ENCODE measurements at regions not wholly inside any gene's neighbourhood (a gene's known extent, or its start where the extent isn't known, plus 50 kb on each side); places are given as distances from the start of the nearest gene placed in this dataset.
A peak's percentile ranks its signal among the peaks of the same experiment; 100 is the strongest.
"Not testable (repeated sequence)": the region's sequence is repeated elsewhere in the genome, so short reads cannot be mapped to it uniquely, and the experiment has no call there.

DNA sequence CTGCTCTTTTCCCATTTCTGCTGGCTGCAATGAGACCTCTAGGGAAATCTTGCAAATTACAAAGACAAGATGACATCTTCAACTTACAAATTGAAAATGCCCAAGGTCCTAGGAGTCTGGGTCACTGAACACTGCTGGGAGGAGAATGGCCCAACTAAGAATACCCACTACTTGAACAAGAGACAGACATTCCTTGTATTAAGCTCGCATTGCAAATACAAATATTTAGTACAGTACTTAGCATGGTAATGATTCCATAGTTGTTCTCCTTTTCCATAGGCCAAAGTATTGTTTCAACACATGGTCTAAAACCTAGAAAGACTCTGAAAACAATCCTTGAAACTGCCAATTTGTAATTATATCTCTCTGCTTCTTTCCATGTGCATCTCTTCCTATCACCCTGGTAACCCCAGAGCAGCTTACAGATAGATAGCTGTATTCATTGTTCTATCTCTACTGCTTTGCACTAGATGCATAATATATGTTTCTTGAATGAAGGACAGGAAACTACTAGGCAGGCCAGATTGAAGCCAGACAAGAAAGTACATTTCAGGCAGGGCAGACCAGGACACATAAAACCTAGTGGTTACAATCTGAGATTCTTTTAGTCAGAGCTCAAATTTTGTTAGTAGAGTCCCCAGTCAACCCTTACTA lies 1545.7 kb upstream of the TENM4 start:
- DNase-seq = no peak

GRCh38 chr11:80980227-80980626 lies 1539.4 kb upstream of the TENM4 start:
- DNase-seq = no peak

GRCh38 chr11:80973786-80974185 lies 1533.0 kb upstream of the TENM4 start:
- no peak for DNase-seq

DNA sequence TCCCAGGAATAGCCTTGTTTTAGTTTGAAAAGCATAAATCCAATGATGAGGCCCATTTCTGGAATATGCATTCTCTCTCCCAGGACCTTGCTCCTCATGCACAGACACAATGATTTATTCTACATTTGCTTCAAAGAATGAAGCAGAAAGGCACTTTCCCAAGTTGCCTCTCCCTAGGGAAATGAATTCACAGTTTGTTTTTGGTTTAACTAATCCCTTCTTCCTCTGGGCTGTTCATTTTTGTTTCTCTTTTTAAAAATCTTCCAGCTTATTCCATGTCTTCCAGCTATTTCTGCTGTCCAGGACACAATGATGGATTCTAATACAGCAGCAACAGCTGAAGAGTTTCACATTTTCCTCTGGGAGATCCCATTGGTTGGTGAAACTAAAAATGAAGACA lies 1529.2 kb upstream of the TENM4 start:
- no peak for DNase-seq

DNA sequence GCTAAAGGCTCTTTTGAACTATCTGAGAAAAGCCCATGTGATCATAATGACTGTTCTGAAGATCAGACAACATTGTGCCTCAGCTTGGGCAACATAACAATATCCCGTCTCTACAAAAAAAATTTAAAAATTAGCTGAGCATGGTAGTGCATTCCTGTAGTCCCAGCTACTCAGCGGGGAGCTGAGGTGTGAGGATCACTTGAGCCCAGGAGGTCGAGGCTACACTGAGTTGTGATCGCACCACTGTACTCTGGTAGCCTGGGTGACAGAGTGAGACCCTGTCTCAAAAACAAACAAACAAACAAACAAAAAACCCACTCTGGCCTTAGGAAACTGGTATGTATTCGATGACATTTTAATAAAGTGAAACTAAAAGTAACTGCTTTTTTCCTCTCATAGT lies 1526.8 kb upstream of the TENM4 start:
- DNase-seq = no peak

- no peak for DNase-seq
Measured at GRCh38 chr11:80960381-80961029, 1519.7 kb upstream of the TENM4 start.

DNA sequence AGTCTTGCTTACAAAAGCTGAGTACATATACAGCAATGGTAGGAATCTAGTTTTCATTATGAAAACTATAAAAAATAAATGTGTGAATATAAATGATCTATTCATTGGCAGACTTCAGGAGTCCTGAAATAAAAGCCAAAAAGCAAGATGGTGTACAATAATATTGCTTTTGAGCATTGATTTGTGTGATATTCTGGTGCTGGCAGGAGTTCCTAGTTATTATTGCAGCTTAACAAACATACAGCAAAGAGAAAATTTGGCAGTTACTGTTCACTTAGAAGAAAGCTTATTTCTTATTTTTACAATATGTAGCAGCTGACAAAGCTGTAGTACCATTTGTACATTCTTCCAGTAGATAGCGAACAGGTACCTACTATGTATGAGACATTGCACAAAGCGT lies 1518.9 kb upstream of the TENM4 start:
- DNase-seq = no peak

DNA sequence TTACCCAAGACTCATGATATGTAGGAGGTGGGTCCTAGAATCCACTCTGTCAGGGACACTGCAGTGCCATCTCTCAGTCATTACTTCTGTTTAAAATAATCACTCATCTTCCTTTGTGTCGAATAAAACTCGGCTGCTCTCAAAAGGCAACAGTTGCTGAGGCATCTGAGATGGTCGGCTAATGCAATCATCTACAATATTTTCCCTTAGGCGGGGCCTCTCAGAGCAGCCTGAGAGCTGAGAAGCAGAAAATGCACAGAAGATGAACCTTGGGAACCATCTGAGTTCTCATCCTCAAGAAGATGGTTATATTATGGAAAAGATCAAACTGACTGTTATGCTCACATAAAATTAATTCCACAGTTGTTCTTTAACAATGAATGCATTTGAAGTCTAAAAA lies 1518.2 kb upstream of the TENM4 start:
- no peak for DNase-seq

DNA sequence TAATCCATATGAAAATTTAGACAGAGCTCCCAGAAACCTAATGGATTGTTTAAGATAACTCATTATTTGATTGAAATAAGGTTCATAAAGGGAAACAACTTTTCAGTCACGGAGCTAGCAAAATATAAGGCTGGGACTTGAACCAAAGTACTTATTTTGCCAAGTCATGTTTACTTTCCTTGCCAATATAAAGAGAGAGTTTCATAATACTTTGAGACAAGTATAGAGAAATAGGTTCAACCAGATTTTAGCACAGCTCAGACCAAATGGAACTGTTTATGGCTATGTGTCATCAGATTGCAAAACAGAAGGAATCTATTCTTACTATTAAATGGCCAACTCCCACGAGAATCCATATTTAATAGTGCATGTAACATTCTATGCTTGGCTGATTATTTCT lies 1517.5 kb upstream of the TENM4 start:
- peak; percentile 49 for DNase-seq

DNA sequence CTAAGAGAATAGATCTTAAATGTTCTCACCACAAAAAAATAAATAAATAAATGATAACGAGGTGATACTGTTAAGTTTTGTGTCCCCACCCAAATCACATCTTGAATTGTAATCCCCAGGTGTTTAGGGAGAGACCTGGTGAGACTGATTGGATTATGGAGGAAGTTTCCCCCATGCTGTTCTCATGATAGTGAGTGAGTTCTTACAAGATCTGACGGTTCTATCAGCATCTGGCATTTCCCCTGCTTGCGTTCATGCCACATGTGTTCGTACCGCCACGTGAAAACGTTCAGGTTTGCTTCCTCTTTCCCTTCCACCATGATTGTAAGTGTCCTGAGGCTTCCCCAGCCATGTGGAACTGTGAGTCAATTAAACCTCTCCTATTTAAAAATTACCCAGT lies 1514.8 kb upstream of the TENM4 start:
- no peak for DNase-seq

- no peak for DNase-seq
Measured at GRCh38 chr11:80948781-80949180, 1508.0 kb upstream of the TENM4 start.

- no peak for DNase-seq
Measured at GRCh38 chr11:80944758-80945157, 1503.9 kb upstream of the TENM4 start.

DNA sequence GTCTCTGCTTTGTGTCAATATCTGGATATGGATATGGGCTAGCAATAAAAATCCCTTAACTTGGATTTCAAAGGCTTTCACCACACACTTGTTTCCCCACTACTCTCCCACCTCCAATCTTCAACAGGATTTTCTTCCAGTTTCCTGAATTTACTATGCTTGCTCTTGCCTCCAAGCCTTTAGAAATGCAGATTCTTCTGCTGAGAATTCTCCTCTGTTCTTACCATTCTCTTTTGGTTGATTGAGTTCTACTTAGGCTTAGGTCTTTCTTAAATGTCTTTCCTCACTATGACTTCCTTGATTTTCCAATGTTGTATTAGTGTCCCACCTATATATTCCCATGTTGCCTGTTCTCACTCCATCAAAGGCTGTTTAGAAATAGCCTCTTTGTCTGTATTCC lies 1502.4 kb upstream of the TENM4 start:
- DNase-seq = no peak

DNA sequence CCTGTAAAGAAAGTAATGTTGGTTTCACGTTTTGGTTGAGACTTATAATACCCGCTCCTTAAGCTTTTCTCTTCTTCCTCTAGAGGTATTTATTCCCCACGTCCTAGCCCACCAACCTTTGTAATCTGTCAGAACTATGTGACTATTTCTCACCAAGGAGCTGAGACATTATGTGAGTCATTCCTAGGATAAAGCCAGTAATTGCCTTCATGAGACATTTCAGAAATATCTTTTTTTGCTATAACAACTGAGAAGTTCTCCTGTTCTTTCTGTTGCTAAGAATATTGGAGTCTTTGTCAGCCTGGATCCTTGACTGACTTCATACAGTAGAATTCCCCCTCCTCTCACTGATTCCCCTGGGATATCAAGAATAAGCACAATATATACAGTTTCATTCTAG lies 1497.0 kb upstream of the TENM4 start:
- DNase-seq = no peak

- DNase-seq = no peak
Measured at GRCh38 chr11:80930038-80930437, 1489.2 kb upstream of the TENM4 start.

GRCh38 chr11:80929031-80929805 lies 1488.4 kb upstream of the TENM4 start:
- no peak for DNase-seq

- DNase-seq = no peak
Measured at GRCh38 chr11:80925321-80925720, 1484.5 kb upstream of the TENM4 start.

GRCh38 chr11:80921310-80921709 lies 1480.5 kb upstream of the TENM4 start:
- not testable (repeated sequence) for DNase-seq

- DNase-seq = no peak
Measured at GRCh38 chr11:80916173-80916798, 1475.5 kb upstream of the TENM4 start.

DNA sequence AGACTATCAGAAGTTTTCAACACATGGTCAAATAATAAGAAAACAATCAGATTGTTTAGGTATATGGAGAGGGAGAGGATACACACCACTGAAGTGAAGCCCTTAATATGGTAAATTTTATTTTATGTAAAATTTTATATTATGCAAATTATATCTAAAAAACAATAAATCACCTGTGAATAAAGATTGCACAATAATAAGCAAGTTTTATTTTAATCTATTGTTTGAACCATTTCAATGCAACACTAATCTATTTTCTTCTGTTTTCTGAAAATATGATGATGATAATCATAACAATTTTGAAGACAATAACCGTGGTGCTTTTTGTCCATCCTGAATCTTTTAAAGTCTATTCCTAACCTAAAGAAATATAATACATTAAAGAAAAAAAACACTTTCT lies 1473.5 kb upstream of the TENM4 start:
- DNase-seq = no peak

GRCh38 chr11:80911666-80912065 lies 1470.8 kb upstream of the TENM4 start:
- no peak for DNase-seq

DNA sequence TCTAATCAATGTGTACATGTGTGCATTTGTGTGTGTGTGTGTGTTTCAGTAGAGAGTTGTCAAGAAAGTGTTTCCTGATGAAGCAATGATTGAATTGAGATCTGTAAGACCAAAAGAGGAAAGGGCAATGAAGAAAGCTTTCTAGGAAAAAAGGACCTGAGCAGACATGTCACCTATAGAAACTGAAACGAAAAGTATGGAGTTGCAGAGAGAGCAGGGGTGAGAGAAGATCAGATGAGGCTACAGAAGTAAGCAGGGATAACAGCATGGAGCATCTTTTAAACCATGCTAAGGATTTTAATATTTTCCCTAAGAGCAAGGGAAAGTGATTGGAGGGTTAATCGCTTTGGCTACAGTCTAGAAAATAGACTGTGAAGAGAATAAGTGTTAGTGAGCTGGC lies 1459.4 kb upstream of the TENM4 start:
- no peak for DNase-seq

GRCh38 chr11:80899381-80899780 lies 1458.6 kb upstream of the TENM4 start:
- no peak for DNase-seq

DNA sequence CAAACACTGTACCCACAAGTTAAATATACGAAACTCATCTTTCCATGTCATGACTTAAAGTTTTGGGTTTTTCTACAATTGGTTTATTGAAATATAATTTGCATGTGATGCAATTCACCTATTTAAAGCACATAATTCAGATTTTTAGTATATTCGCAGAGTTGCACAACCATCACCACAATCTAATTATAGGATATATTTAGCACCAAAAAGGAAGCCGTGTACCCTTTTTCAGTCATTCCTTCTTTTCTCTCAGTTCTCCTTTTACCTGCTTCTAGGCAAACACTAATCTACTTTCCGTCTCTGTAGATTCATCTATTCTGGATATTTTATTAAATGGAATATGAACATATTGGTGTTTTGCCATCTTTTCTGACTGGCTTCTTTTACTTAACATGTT lies 1458.1 kb upstream of the TENM4 start:
- no peak for DNase-seq
